ENCODE measurements at regions not wholly inside any gene's neighbourhood (a gene's known extent, or its start where the extent isn't known, plus 50 kb on each side); places are given as distances from the start of the nearest gene placed in this dataset.

- WGBS, 2 experiments (ENCODE audit: extremely low coverage in 1 of 2, insufficient coverage in 1 of 2, insufficient read length in 1 of 2, insufficient replicate concordance in 2 of 2, low coverage in 1 of 2, low lambda C conversion rate in 2 of 2, missing lambda C conversion rate in 1 of 2): 86% methylated on average over 2 of the region's 2 CpGs; no CpG with 5 or more reads in 1 of the 2 experiments
- TF ChIP-seq NANOG (IDR thresholded peaks at IDR 0.05; ENCODE audit: insufficient read depth, low read depth, low read length, poor library complexity, severe bottlenecking): no peak
- TF ChIP-seq, protein P1, sequence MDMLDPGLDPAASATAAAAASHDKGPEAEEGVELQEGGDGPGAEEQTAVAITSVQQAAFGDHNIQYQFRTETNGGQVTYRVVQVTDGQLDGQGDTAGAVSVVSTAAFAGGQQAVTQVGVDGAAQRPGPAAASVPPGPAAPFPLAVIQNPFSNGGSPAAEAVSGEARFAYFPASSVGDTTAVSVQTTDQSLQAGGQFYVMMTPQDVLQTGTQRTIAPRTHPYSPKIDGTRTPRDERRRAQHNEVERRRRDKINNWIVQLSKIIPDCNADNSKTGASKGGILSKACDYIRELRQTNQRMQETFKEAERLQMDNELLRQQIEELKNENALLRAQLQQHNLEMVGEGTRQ (IDR thresholded peaks at IDR 0.05; ENCODE audit: low read length): no peak
- TF ChIP-seq KDM5A (IDR thresholded peaks at IDR 0.05; ENCODE audit: low read length): no peak
- TF ChIP-seq CTCF (IDR thresholded peaks at IDR 0.05; ENCODE audit: control extremely low read depth in 1 of 3, insufficient read depth in 1 of 3, low read depth in 1 of 3, low read length in 3 of 3): no peak
- TF ChIP-seq EP300 (IDR thresholded peaks at IDR 0.05; ENCODE audit: borderline replicate concordance in 1 of 2, low read depth in 2 of 2, low read length in 2 of 2): no peak
- TF ChIP-seq GABPA (IDR thresholded peaks at IDR 0.05; ENCODE audit: borderline replicate concordance, insufficient read depth, low read length): no peak
- TF ChIP-seq POLR2A (IDR thresholded peaks at IDR 0.05; ENCODE audit: control extremely low read depth in 1 of 2, low read depth in 2 of 2, low read length in 2 of 2): no peak
- TF ChIP-seq RBBP5 (IDR thresholded peaks at IDR 0.05; ENCODE audit: borderline replicate concordance, low read depth, low read length): no peak
- TF ChIP-seq TBP (IDR thresholded peaks at IDR 0.05; ENCODE audit: low read depth, low read length): no peak
- no peak for TF ChIP-seq SP4 (IDR thresholded peaks at IDR 0.05; ENCODE audit: low read length)
- TF ChIP-seq CHD2 (IDR thresholded peaks at IDR 0.05; ENCODE audit: low read length): no peak
Measured at GRCh38 chr5:15168358-15168757, 296.8 kb upstream of the ANKH start.

More at GRCh38 chr5:15168358-15168757, 296.8 kb upstream of the ANKH start:
- no peak overlapping the region for H3K4me3 ChIP-seq (ENCODE audit: extremely low read depth in 1 of 4, insufficient read depth in 2 of 4, low read depth in 3 of 4, low read length in 4 of 4)
- H2AFZ ChIP-seq (ENCODE audit: low read length): no peak overlapping the region
- no peak overlapping the region for H4K5ac ChIP-seq (ENCODE audit: insufficient read length, low read depth, low read length)
- no peak overlapping the region for H3K56ac ChIP-seq (replicated peaks; ENCODE audit: insufficient read length, low read depth, low read length)
- H3K79me1 ChIP-seq (ENCODE audit: low read depth, low read length): no peaks in the 10 kb centered on the region
- H2AK5ac ChIP-seq (ENCODE audit: low read depth, low read length): no peak overlapping the region
- H2BK20ac ChIP-seq (ENCODE audit: low read length): no peak overlapping the region
- H3K4me1 ChIP-seq (replicated peaks in 1 of 4; ENCODE audit: control insufficient read depth in 3 of 4, insufficient read depth in 4 of 4, low read length in 3 of 4): no peaks in the 10 kb centered on the region
- H2BK12ac ChIP-seq (ENCODE audit: low read depth, low read length): no peak overlapping the region
- no peaks in the 10 kb centered on the region for H3K36me3 ChIP-seq (ENCODE audit: control insufficient read depth in 2 of 4, insufficient read depth in 4 of 4, low read length in 3 of 4)
- H4K8ac ChIP-seq (ENCODE audit: extremely low read depth, insufficient read depth, low read length): no peak overlapping the region
- H4K91ac ChIP-seq (replicated peaks; ENCODE audit: insufficient read length, low read length): no peak overlapping the region
- ChIA-PET CTCF (ENCODE audit: partially characterized antibody) (no interaction called here), POLR2A (ENCODE audit: partially characterized antibody) (no interaction called here)
- FAIRE-seq (no peak), DNase-seq (ENCODE audit: low read depth in 1 of 2, low spot score in 2 of 2) (no peak)
- H3K23me2 ChIP-seq (ENCODE audit: low read depth, low read length): peaks cover 2% of the 10 kb centered on the region; the same call in 1 of the 2 replicates
- H3K4me2 ChIP-seq (ENCODE audit: insufficient read depth in 1 of 2, low read depth in 2 of 2, low read length in 2 of 2): no peak overlapping the region
- no peaks in the 10 kb centered on the region for H3K27me3 ChIP-seq (replicated peaks in 1 of 4; ENCODE audit: control insufficient read depth in 3 of 4, extremely low read depth in 1 of 4, insufficient read depth in 3 of 4, low read length in 3 of 4)
- H2BK5ac ChIP-seq (ENCODE audit: low read depth, low read length): no peak overlapping the region
- no peak overlapping the region for H3K14ac ChIP-seq (ENCODE audit: insufficient read length)
- no peak overlapping the region for H3K23ac ChIP-seq (ENCODE audit: insufficient read length)
- H4K20me1 ChIP-seq (replicated peaks in 1 of 2; ENCODE audit: control insufficient read depth in 1 of 2, insufficient read depth in 2 of 2, low read length in 2 of 2): no peaks in the 10 kb centered on the region
- no peak overlapping the region for H3K4ac ChIP-seq (replicated peaks; ENCODE audit: insufficient read length, low read depth, low read length)
- no peak overlapping the region for H3K18ac ChIP-seq (ENCODE audit: extremely low read depth, low read length)
- no peak overlapping the region for H3K9ac ChIP-seq (replicated peaks in 1 of 4; ENCODE audit: extremely low read depth in 1 of 4, low read depth in 3 of 4, low read length in 3 of 4)
- no peaks in the 10 kb centered on the region for H3K79me2 ChIP-seq (ENCODE audit: control insufficient read depth in 1 of 2, insufficient read depth in 2 of 2, low read length in 2 of 2)
- H3K9me3 ChIP-seq (ENCODE audit: insufficient read depth in 2 of 2, low read depth in 1 of 2, low read length in 1 of 2): 0 out of 4 replicates have a peak, but pooled peaks cover 0 to 5% of the 10 kb centered on the region in 2 experiments
- H3K27ac ChIP-seq (ENCODE audit: low read depth, low read length): no peak overlapping the region
- H2BK15ac ChIP-seq (ENCODE audit: low read length): no peak overlapping the region
- no peak overlapping the region for H2BK120ac ChIP-seq (replicated peaks; ENCODE audit: low read depth, low read length)

Data from H1 (cell line).